HCT116 (cell line): ENCODE measurements at regions not wholly inside any gene's neighbourhood (a gene's known extent, or its start where the extent isn't known, plus 50 kb on each side); places are given as distances from the start of the nearest gene placed in this dataset.

Experiments used
- ATAC-seq: fragments of 200-7000 bp; cut with Tn5 transposase; 2 replicates; pipeline ENCODE4 v1.9.1; 2020; ENCODE audit warnings: mild to moderate bottlenecking, moderate library complexity
- BruUV-seq: library from RNA; stranded (reverse); fragments of 400-500 nt; replicated peaks from 2 replicates; lab custom pipeline; 2021; lab: Mats Ljungman, UMichigan
- CTCF ChIA-PET: fragments of 300-600 bp; sonication (Branson Sonifier 250); formaldehyde crosslinking; loops from one replicate; lab custom pipeline; 2021; ENCODE audit warnings: antibody characterized with exemption; lab: Charles Lee
- POLR2A ChIA-PET: fragments of 300-600, 350-600 bp; sonication (Branson Sonifier 250); formaldehyde crosslinking; loops from one replicate; lab custom pipeline; 2021; ENCODE audit warnings: antibody characterized with exemption; lab: Charles Lee
- RAD21 ChIA-PET, 2 experiments: fragments of 300-600 bp; sonication (Branson Sonifier 250); formaldehyde crosslinking; loops; one replicate each; lab custom pipeline; 2023; ENCODE audit warnings: low total read pairs in 2 of 2; ENCODE audit not compliant: uncharacterized antibody in 2 of 2, unreplicated experiment in 2 of 2, low non-redundant PET in 1 of 2; lab: Charles Lee
- DNase-seq: peaks from one replicate; pipeline ENCODE4 v3.0.0-alpha.2; 2010; ENCODE audit warnings: low read depth, low spot score
- H2AFZ ChIP-seq: fragments of 200-600 bp; shearing (Covaris generic), sonication (generic); 2 replicates; pipeline ENCODE4 v1.6.1; 2017; ENCODE audit warnings: low read depth, mixed run types, mixed read lengths, antibody characterized with exemption, low read length; ENCODE audit not compliant: poor library complexity, severe bottlenecking
- H3K27ac ChIP-seq: 2 replicates; pipeline ENCODE4 v1.5.1; 2012; ENCODE audit warnings: low read depth, low read length
- H3K27me3 ChIP-seq: fragments of 200-600 bp; sonication (generic); 2 replicates; pipeline ENCODE4 v1.6.1; 2016; ENCODE audit warnings: mixed run types, low read length, mixed read lengths; ENCODE audit not compliant: insufficient read depth
- H3K36me3 ChIP-seq, 2 experiments: fragments of 200-500 bp in 1 of 2; fragments of 200-600 bp in 1 of 2; sonication (Bioruptor generic) in 1 of 2; sonication (generic) in 1 of 2; 2 replicates each; pipeline versions ENCODE4 v1.5.1 to v1.6.1; 2014 to 2016; ENCODE audit warnings: low read length in 2 of 2, inconsistent platforms in 1 of 2, mixed read lengths in 1 of 2, mixed run types in 1 of 2; ENCODE audit not compliant: insufficient read depth in 2 of 2, control insufficient read depth in 1 of 2
- H3K4me1 ChIP-seq, 2 experiments: fragments of 200-600 bp in 1 of 2; sonication (generic) in 1 of 2; 2 replicates each; pipeline versions ENCODE4 v1.5.1 to v1.6.1; 2012 to 2017; ENCODE audit warnings: low read length in 2 of 2, inconsistent platforms in 1 of 2, mild to moderate bottlenecking in 1 of 2, mixed read lengths in 1 of 2, mixed run types in 1 of 2, moderate library complexity in 1 of 2; ENCODE audit not compliant: insufficient read depth in 2 of 2, control insufficient read depth in 1 of 2
- H3K4me2 ChIP-seq: fragments of 200-600 bp; sonication (generic); 2 replicates; pipeline ENCODE4 v1.6.1; 2017; ENCODE audit warnings: mixed run types, low read length, mixed read lengths
- H3K4me3 ChIP-seq, 2 experiments: fragments of 200-600 bp in 1 of 2; sonication (generic) in 1 of 2; replicated peaks in 1 of 2; 2 replicates each; pipeline ENCODE4 v1.5.1; 2011 to 2016; ENCODE audit warnings: low read length in 2 of 2, control low read depth in 1 of 2, low read depth in 1 of 2, mild to moderate bottlenecking in 1 of 2, mixed read lengths in 1 of 2, mixed run types in 1 of 2
- H3K79me2 ChIP-seq: fragments of 200-600 bp; sonication (generic); 2 replicates; pipeline ENCODE4 v1.6.1; 2017; ENCODE audit warnings: mild to moderate bottlenecking, mixed run types, low read length, moderate library complexity, mixed read lengths; ENCODE audit not compliant: insufficient read depth
- H3K9ac ChIP-seq: fragments of 200-600 bp; sonication (generic); 2 replicates; pipeline ENCODE4 v1.6.1; 2016; ENCODE audit warnings: low read length, mixed read lengths
- H3K9me2 ChIP-seq: fragments of 200-600 bp; sonication (generic), shearing (Covaris generic); 2 replicates; pipeline ENCODE4 v1.6.1; 2017; ENCODE audit warnings: mixed run types, mild to moderate bottlenecking, moderate library complexity; ENCODE audit not compliant: insufficient read depth
- H3K9me3 ChIP-seq, 2 experiments: fragments of 200-500 bp in 1 of 2; fragments of 200-600 bp in 1 of 2; sonication (Bioruptor generic) in 1 of 2; sonication (generic) in 1 of 2; 2 replicates each; pipeline ENCODE4 v1.6.1; 2014 to 2017; ENCODE audit warnings: low read length in 2 of 2, mixed read lengths in 2 of 2, inconsistent platforms in 1 of 2, low read depth in 1 of 2, mild to moderate bottlenecking in 1 of 2, mixed run types in 1 of 2, moderate library complexity in 1 of 2; ENCODE audit not compliant: control insufficient read depth in 1 of 2, insufficient read depth in 1 of 2
- H4K20me1 ChIP-seq: fragments of 200-600 bp; sonication (generic), shearing (Covaris generic); 2 replicates; pipeline ENCODE4 v1.6.1; 2017; ENCODE audit warnings: mixed run types, mild to moderate bottlenecking, moderate library complexity; ENCODE audit not compliant: insufficient read depth
- CEBPB ChIP-seq: IDR thresholded peaks from 2 replicates; pipeline ENCODE4 v1.6.1; 2012; ENCODE audit warnings: low read depth
- EZH2 ChIP-seq: fragments of 200-600 bp; sonication (generic); IDR thresholded peaks from 2 replicates; pipeline ENCODE4 v1.6.1; 2017; ENCODE audit warnings: antibody characterized with exemption, mixed run types
- EZH2phosphoT487 ChIP-seq: fragments of 200-600 bp; IDR thresholded peaks from 2 replicates; pipeline ENCODE4 v1.6.1; 2018; ENCODE audit warnings: antibody characterized with exemption, borderline replicate concordance
- FOSL1 ChIP-seq: IDR thresholded peaks from 2 replicates; pipeline ENCODE4 v1.6.1; 2012; ENCODE audit warnings: low read depth
- POLR2A ChIP-seq: IDR thresholded peaks from 2 replicates; pipeline ENCODE4 v1.7.0; 2011; ENCODE audit warnings: borderline replicate concordance; ENCODE audit not compliant: insufficient read depth, insufficient read length; ENCODE audit errors: extremely low read depth
- SRF ChIP-seq: IDR thresholded peaks from 2 replicates; pipeline ENCODE4 v1.6.1; 2012; ENCODE audit warnings: low read depth
- TCF7L2 ChIP-seq: IDR thresholded peaks from 2 replicates; pipeline ENCODE4 v1.7.0; 2011; ENCODE audit warnings: borderline replicate concordance, inconsistent platforms; ENCODE audit not compliant: insufficient read depth, insufficient read length; ENCODE audit errors: extremely low read depth
- YY1 ChIP-seq: IDR thresholded peaks from 2 replicates; pipeline ENCODE4 v1.6.1; 2011; ENCODE audit warnings: low read length, low read depth, moderate library complexity, mild to moderate bottlenecking; ENCODE audit not compliant: insufficient replicate concordance; ENCODE audit errors: extremely low read depth
- ZFX ChIP-seq: fragments of 450-650 bp; IDR thresholded peaks from 2 replicates; pipeline ENCODE4 v1.6.1; 2017
- ZNF274 ChIP-seq: fragments of 200-500 bp; sonication (Bioruptor generic); IDR thresholded peaks from 2 replicates; pipeline ENCODE4 v1.6.1; 2014; ENCODE audit warnings: mild to moderate bottlenecking, low read depth, low read length, inconsistent platforms
- intact Hi-C: fragments of 100-400 bp; cut with micrococcal nuclease; formaldehyde crosslinking; loops from 2 replicates; pipeline ENCODE4 v1.10.0; 2022
- TF ChIP-seq, protein P1 (sequence below): IDR thresholded peaks from 2 replicates; pipeline ENCODE4 v1.6.1; 2012
- TF ChIP-seq, protein P2 (sequence below): IDR thresholded peaks from 2 replicates; pipeline ENCODE4 v1.6.1; 2012
- TF ChIP-seq, protein P3 (sequence below): IDR thresholded peaks from 2 replicates; pipeline ENCODE4 v1.6.1; 2011; ENCODE audit warnings: mild to moderate bottlenecking, low read length, moderate library complexity; ENCODE audit not compliant: insufficient replicate concordance; ENCODE audit errors: extremely low read depth

DNA sequence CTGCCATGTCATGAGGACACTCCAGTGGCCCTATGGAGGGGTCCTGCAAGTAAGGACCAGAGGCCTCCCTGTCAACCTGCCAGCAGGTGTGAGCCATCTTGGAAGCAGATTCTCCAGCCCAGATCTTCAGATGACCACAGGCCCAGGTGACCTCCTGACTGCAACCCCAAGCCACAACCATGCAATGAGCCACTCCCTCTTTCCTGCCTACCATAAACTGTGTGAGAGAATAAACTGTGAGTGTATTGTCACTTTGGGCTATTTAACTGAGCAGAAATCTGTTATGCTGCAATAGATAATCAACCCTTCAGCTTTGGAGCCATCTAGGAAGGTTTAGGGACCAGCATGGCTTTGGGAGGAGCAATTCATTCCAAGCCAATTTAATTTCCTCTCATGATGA lies 367.9 kb downstream of the SHQ1 start (continued):
- TF ChIP-seq YY1: no peak
- no peak for TF ChIP-seq ZNF274
- TF ChIP-seq, protein P1, sequence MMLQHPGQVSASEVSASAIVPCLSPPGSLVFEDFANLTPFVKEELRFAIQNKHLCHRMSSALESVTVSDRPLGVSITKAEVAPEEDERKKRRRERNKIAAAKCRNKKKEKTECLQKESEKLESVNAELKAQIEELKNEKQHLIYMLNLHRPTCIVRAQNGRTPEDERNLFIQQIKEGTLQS: no peak
- TF ChIP-seq, protein P2, sequence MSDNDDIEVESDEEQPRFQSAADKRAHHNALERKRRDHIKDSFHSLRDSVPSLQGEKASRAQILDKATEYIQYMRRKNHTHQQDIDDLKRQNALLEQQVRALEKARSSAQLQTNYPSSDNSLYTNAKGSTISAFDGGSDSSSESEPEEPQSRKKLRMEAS: no peak
- TF ChIP-seq, all 23 proteins: peak for 0

DNA sequence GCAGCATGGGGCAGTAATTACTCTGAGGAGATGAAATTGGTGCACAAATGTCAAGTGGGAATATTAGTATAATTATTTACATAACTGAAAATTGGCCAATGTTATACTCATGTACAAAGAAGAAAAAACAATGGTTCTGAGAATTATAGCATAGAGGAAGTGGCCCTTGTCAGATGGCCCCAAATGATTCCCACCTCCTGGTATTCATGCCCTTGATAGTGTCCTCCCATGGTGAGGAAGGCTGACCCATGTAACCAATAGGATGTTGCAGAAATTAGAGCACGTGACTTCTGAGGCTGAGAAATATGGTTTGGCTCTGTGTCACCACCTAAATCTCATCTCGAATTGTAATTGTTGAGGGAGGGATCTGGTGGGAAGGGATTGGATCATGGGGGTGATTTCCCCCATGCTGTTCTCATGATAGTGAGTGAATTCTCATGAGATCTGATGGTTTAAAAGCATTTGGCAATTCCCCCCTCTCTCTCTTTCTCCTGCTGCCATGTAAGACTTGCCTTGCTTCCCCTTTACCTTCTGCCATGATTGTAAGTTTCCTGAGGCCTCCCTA lies 368.5 kb downstream of the SHQ1 start:
- Histone ChIP-seq H2AFZ (no peak overlapping the region), H3K4me3 (no peak overlapping the region), H3K9me2 (no peaks in the 10 kb centered on the region), H3K27me3 (no peaks in the 10 kb centered on the region), H3K79me2 (no peaks in the 10 kb centered on the region), H3K27ac (no peak overlapping the region), H3K9ac (no peak overlapping the region), H3K36me3 (no peaks in the 10 kb centered on the region), H4K20me1 (no peaks in the 10 kb centered on the region), H3K4me1 (peaks cover 18 to 25% of the 10 kb centered on the region in 2 experiments), H3K9me3 (no peaks in the 10 kb centered on the region), H3K4me2 (no peak overlapping the region)
- intact Hi-C loops: no loop called here
- POLR2A ChIA-PET: no interaction called here
- ATAC-seq (no peak), DNase-seq (no peak)
- no TSS peak for BruUV-seq
- RAD21 ChIA-PET: no interaction called here
- CTCF ChIA-PET: no interaction called here
- TF ChIP-seq TCF7L2 (no peak), EZH2 (no peak), SRF (no peak), CEBPB (no peak), EZH2phosphoT487 (no peak), ZFX (no peak), FOSL1 (no peak), POLR2A (no peak)
- TF ChIP-seq, protein P3, sequence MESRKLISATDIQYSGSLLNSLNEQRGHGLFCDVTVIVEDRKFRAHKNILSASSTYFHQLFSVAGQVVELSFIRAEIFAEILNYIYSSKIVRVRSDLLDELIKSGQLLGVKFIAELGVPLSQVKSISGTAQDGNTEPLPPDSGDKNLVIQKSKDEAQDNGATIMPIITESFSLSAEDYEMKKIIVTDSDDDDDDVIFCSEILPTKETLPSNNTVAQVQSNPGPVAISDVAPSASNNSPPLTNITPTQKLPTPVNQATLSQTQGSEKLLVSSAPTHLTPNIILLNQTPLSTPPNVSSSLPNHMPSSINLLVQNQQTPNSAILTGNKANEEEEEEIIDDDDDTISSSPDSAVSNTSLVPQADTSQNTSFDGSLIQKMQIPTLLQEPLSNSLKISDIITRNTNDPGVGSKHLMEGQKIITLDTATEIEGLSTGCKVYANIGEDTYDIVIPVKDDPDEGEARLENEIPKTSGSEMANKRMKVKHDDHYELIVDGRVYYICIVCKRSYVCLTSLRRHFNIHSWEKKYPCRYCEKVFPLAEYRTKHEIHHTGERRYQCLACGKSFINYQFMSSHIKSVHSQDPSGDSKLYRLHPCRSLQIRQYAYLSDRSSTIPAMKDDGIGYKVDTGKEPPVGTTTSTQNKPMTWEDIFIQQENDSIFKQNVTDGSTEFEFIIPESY: no peak
